GM03348 (cell line): ENCODE measurements at regions not wholly inside any gene's neighbourhood (a gene's known extent, or its start where the extent isn't known, plus 50 kb on each side); places are given as distances from the start of the nearest gene placed in this dataset.
"Not testable (repeated sequence)": the region's sequence is repeated elsewhere in the genome, so short reads cannot be mapped to it uniquely, and the experiment has no call there.

Experiments
- DNase-seq: peaks from one replicate; pipeline ENCODE4 v3.0.0; 2012; ENCODE audit warnings: low spot score

- no peak for DNase-seq
Observed at GRCh38 chr13:80817979-80818378, 477.1 kb upstream of the SPRY2 start.

GRCh38 chr13:80814541-80814940 is 473.6 kb upstream of the SPRY2 start:
- no peak for DNase-seq

- not testable (repeated sequence) for DNase-seq
Observed at GRCh38 chr13:80810294-80810693, 469.4 kb upstream of the SPRY2 start.

GRCh38 chr13:80802946-80803345 is 462.0 kb upstream of the SPRY2 start:
- no peak for DNase-seq

GRCh38 chr13:80798576-80799133 is 457.7 kb upstream of the SPRY2 start:
- DNase-seq: no peak

- no peak for DNase-seq
Observed at GRCh38 chr13:80787604-80788003, 446.7 kb upstream of the SPRY2 start.

GRCh38 chr13:80783926-80784565 is 443.1 kb upstream of the SPRY2 start:
- no peak for DNase-seq

- DNase-seq: no peak
Observed at GRCh38 chr13:80782441-80782840, 441.5 kb upstream of the SPRY2 start.

GRCh38 chr13:80778297-80778696 is 437.4 kb upstream of the SPRY2 start:
- DNase-seq: no peak

- DNase-seq: no peak
Observed at GRCh38 chr13:80757694-80758093, 416.8 kb upstream of the SPRY2 start.

GRCh38 chr13:80755910-80756309 is 415.0 kb upstream of the SPRY2 start:
- DNase-seq: no peak

GRCh38 chr13:80754441-80754840 is 413.5 kb upstream of the SPRY2 start:
- no peak for DNase-seq

- DNase-seq: no peak
Observed at GRCh38 chr13:80753866-80754265, 412.9 kb upstream of the SPRY2 start.

GRCh38 chr13:80751854-80752253 is 410.9 kb upstream of the SPRY2 start:
- DNase-seq: no peak

GRCh38 chr13:80744147-80744914 is 403.4 kb upstream of the SPRY2 start:
- DNase-seq: no peak

GRCh38 chr13:80742033-80742432 is 401.1 kb upstream of the SPRY2 start:
- DNase-seq: no peak

- no peak for DNase-seq
Observed at GRCh38 chr13:80740071-80740470, 399.1 kb upstream of the SPRY2 start.

- DNase-seq: no peak
Observed at GRCh38 chr13:80737513-80737912, 396.6 kb upstream of the SPRY2 start.

GRCh38 chr13:80727321-80727975 is 386.5 kb upstream of the SPRY2 start:
- no peak for DNase-seq

GRCh38 chr13:80726868-80727267 is 385.9 kb upstream of the SPRY2 start:
- no peak for DNase-seq

GRCh38 chr13:80721689-80722088 is 380.8 kb upstream of the SPRY2 start:
- no peak for DNase-seq

- DNase-seq: no peak
Observed at GRCh38 chr13:80718970-80719369, 378.0 kb upstream of the SPRY2 start.

- no peak for DNase-seq
Observed at GRCh38 chr13:80717776-80718175, 376.9 kb upstream of the SPRY2 start.
